GM21737 (cell line): ENCODE measurements at regions not wholly inside any gene's neighbourhood (a gene's known extent, or its start where the extent isn't known, plus 50 kb on each side); places are given as distances from the start of the nearest gene placed in this dataset.

Experiments used
- ATAC-seq: cut with Tn5 transposase; IDR thresholded peaks from one replicate; pipeline ENCODE4 v1.9.1; 2021; ENCODE audit warnings: mild to moderate bottlenecking, moderate library complexity; ENCODE audit not compliant: unreplicated experiment

DNA sequence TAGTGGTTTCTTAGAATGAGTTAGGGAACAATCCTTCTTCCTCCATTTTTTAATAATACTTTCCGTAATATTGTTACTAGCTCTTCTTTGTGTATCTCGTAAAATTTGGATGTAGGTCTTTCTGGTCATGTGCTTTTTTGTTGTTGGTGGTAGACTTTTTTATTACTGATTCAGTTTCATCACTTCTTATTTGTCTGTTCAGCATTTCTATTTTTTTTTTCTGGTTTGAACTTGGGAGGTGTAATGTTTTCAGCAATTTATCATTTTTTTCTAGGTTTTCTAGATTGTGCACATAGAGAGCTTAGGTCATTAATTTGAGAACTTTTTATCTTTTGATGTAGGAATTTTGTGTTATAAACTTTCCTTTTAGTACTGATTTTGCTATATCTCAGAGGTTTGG, 1299.9 kb downstream of the FSCB start:
- ATAC-seq = no peak

DNA sequence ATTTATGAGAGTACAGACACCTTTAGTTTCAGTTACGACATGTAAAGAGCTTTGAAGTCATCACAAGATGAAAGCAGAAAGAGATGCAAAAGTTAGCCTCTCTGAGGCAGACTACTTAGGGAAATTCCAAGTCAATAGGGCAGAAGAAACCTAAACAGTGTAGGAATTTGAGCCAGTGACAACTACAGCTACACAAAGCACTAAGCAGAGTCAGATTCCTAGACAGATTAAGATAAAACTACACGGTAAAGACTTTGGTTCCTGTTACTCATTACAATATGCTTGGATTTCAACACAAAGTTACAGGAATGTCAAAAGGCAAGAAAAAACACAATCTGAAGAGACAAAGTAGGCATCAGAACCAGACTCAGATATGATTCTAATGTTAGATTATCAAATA, 1302.3 kb downstream of the FSCB start:
- no peak for ATAC-seq

DNA sequence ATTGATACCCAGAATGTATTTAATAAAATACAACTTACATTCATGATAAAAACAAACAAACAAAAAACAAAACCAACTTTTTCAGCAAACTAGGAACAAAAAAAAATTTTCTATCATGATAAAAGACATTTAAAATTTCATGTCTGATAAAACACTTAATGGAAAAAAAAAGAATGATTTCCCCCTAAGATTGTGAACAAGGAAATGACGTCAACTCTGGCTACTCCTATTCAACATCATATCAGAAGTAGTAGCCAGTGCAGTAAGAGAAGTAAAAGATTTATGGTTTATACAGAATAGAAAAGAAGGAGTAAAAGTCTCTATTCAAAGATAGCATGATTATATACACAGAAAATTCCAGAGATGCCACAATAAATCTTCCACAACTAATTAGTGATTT, 1306.6 kb downstream of the FSCB start:
- ATAC-seq = no peak

DNA sequence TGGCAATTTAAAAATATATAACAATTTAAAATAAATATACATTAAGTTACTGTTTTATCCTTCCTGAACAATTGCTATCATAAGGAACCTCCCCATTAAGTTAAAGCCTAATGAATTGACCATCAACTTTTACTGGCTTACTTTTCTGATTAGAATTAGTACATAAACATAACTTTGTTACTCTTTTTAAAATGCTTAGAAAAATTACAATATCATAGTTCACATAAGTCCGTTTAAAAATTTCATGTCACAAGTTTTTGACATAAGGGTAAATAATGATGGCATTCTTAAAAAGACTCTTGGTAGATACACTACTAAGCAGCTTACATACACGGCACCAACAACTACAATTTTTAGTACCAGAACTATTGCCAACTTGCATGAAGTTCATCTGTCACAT, 1308.6 kb downstream of the FSCB start:
- no peak for ATAC-seq

DNA sequence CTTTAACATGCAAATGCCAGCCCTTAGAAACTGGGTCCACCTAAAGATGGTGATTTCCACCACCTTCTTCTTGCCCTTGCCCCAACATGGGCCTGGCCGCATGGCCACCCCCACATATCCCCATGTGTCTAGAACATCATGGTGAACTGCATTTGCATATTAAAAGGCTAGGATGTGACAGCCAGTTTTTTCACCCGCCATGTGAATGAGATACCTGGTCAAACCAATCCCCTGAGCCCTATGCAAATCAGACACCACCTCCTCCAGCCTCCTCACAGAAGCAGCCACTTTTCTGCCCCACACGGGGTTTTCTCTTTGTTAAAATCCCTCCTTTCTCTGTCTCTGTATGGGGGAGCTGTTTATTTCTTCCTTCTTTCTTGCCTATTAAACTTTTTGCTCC, 1322.5 kb downstream of the FSCB start:
- no peak for ATAC-seq

DNA sequence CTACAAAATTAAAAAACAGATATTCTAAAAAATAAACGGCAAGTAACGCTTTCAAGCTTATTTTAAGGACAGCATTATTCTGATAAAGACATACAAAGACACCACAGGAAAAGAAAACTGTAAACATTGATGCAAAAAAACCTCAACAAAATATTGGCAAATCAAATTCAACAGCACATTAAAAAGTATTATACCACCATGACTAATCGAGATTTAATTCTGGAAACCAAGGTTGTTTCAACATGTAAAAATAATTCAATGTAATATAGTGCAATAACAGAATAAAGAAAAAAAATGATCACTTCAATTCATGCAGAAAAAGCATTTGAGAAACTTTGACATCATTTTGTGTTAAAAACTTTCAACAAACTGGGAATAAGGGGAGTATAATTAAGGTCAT, 1323.2 kb downstream of the FSCB start:
- no peak for ATAC-seq

DNA sequence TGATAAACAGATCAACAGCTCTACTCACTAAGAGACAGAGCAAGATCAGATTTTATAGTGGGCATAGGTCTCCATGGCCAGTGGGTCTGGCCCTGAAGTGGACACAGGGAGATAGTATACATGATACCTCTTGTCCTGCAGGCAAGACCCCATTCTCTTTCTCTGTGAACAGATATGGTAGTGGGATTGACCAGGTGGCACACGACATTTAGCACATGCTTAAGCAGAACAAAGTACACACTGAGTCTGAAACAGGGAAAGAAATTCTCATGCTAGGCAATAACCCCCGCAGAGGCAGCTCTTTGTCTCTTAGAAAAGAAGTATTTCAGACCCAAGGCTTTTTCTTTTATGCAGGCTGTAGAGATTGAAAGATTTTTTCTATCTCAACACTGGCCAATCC, 1331.2 kb downstream of the FSCB start:
- no peak for ATAC-seq

DNA sequence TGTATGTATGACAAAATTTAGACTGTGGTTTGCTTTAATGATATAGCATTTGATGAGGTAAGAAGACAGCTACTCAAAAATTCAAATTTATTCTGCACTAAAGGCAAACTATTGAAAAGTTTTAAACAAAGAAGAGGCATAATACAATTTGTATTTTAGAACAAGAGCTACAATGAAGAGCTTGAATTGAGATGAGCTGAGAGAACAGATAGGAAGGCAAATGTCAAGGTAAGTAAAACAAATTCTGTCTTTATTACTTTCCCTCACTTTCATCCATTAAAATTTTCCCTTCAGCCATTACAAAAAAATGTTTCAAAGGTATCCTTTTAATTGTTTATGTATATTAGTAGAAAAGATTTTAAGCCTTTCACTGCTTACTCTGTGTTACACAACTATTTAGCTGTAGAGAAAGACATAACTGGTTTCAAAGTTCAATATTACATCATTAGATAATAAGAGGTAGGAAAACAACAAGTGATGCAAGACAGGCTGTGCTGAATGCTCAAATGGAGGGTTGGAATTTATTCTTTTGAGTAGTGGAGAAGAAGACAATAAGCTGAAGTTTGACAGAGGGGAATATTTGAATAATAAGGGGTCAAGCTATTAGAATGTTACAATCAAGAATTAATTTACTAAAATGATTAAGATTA, 1334.1 kb downstream of the FSCB start:
- no peak for ATAC-seq

DNA sequence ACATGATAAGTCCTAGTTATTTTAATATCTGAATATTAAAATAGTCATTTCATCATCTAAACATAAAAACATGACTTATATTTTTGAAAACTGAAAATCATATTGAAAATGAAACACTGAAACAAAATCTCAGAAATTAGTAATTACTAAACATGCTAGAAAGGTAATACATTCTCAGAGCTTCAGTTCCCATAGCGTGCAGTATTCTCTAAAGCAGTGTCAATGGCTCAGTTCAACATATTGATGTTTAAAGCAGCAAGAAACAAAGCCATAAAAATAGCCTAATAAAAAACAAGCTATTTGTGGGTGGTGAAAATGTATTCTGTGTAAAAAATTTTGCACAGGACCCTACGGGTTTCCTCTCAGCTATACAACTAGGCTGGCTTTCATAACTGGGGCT, 1337.4 kb downstream of the FSCB start:
- ATAC-seq = no peak

DNA sequence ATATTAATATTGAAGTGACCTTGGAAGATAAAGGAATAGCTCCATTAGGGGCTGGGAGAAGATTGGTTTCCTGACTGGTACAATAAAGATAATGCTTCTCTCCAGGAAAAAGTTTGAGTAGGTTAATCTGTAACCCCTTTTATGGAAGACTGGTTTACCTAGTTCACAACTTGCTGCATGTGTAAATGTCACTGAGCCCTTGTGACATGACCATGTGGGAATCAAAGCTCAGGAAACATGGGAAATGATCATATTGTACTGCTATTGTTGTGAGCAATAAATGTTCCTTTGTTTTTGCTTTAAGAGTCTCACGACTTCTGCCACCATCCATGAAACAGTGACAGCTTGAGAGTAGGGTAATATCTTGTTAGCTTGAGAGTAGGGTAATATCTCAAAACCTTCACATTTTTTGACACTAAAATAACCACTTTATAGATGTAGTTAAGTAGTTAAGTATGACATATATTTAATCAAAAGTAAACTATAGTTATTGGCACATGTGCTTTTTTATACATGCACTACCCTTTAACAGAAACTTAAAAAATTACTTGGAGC, 1338.6 kb downstream of the FSCB start:
- ATAC-seq = no peak

DNA sequence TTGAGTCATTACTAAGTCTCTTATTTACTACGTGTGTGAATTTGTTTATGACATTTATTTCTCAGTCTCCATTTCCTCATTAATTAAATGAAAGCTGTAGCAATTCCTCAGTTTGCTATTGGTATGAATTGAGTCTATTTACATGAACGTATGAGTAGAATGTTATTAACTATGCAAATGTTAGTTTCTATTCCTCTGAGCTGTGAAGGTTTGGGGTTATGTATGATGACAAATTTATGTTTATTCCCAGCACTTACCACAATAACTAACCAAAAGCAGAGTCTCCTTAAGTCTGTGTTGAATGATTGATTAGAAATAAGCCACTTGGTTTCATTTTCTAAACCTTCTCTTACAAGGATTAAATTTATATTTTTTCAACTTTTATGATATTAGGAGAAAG, 1340.9 kb downstream of the FSCB start:
- ATAC-seq = no peak

DNA sequence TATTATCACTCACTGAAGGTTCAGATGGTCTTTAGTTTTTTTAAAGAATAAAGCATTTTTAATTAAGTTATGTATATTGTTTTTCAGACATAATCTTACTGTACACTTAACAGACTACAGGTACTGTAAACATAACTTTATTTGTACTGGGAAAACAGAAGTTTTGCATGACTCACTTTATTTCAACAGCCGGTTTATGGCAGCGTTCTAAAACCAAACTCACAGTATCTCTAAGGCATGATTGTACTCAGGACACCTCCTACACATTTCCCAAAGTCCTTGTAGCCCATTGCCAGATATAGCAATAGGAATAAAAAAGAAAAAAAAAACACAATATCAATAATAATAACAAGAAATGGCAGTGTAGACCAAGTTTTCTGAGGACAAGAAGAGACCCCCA, 1341.4 kb downstream of the FSCB start:
- no peak for ATAC-seq

DNA sequence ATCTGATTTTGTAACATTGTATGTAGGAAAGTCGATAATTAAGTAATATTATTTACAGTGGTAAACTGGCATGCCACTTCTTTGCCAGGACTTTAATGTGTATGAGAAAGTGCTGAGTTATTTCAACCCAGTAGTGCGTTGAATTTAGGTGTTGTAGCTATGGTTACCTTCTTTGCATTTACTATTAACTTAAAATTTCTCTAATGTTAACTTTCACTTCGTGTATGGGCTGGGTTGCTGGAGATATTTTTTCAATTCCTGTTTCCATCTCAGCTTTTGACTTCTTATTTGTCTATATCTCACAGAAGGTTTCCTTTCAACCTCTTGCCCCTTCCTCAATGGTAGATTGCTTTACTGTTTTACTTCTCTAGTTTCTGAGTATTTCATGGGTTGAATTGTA, 1345.6 kb downstream of the FSCB start:
- ATAC-seq = no peak

DNA sequence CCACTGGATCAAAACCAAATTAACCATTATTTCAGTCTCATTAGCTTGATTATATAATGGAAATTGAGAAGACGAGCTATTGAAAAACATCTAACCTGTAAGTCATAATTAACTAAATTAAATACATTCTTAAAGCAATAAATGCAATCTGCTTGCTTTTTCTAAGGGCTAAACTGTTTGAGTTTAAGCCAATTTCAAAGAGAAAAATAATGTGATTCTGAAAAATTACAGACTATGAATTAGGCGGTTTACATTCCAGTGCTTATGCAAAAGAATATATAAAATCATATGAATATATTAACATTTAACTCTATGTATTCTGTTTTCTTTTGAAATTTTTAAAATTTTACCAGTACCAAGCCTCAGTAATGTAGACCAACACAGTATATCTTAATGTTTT, 1349.4 kb downstream of the FSCB start:
- no peak for ATAC-seq

DNA sequence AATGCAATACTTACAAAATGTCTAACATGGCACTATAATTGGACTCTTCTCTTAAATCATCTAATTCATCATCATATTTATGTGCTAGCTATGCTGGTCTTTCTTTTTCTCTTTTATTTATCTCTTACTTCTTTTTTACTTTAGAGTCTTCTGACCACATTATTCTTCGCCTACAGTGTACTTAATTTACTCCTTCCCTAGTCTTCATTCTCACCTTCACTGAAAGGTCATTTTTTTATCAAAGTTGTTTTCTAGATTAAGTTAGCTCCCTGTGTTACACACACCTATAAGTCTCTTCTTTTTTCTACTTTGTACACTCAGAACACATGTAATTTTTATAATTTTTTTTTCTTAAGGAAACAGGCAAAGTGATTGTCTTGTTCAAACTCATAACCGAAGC, 1351.2 kb downstream of the FSCB start:
- ATAC-seq = no peak

DNA sequence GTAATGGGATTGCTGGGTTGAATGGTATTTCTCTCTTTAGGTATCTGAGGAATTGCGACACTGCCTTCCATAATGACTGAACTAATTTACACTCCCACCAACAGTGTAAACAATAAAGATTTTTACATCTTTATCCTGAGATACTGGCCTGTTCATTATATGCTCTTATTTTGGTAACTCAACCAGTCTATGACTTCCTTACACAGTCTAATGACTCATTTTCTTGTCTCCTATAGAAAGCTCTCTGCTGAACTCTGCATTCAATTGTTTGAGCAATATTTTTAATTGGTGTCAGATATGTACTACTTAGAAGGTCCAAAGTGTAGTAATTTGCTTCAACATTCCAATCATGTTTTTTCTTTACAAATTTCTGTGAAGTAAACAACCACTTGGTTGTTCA, 1351.8 kb downstream of the FSCB start:
- no peak for ATAC-seq

DNA sequence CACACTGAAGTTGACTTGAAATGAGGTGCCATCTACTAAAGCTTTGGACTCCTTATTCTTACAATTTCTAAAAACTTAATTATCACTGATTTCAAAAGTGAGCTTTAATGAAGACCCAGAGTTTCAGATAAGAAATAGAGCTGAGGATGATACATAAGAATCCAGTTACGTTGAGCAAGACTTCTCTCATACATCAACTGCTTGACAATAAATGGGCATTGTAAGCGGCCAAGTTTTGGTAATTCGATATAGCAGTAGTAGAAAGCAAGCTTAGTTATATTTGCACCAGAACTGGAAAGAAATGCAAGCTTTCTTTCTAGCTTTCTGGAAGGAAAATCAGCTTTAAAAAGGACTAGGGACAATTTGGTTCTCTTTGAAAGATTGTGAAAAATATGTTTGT, 1359.6 kb downstream of the FSCB start:
- no peak for ATAC-seq

DNA sequence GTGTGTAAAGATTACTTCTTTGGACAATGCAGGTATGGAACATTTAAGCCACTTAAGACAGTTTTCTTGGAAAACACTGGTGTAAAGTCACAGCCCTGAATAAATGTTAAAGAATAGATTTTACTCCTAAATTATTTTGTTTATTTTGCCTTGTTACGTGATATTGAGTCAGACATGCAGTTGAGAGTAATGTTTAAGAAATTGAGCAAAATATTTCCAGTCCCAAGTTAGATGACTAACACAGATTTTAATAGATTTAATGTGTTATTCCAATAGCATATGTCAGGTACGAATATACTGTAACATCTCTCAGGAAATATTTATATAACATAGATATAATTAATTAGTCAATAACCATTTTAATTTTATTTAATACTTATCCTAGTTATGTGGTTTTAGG, 1361.7 kb downstream of the FSCB start:
- ATAC-seq = no peak

DNA sequence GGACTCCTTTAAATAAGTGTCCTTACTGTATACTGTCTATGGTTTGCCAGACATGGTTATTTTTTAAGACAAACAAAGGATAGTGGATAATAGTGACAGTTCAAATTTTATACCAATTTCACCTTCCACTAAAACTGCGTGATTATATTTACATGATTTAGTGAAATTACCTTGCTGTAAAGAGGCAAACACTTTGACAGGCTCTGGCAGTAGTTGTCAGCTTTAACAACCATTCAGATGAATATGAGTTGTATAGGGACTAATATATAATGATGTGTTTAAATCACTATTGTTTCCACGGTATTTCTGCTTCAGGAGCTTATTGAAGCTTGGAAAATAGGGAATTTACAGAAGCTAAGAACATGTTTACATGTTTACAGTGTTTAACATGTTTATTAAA, 1364.0 kb downstream of the FSCB start:
- ATAC-seq = no peak

DNA sequence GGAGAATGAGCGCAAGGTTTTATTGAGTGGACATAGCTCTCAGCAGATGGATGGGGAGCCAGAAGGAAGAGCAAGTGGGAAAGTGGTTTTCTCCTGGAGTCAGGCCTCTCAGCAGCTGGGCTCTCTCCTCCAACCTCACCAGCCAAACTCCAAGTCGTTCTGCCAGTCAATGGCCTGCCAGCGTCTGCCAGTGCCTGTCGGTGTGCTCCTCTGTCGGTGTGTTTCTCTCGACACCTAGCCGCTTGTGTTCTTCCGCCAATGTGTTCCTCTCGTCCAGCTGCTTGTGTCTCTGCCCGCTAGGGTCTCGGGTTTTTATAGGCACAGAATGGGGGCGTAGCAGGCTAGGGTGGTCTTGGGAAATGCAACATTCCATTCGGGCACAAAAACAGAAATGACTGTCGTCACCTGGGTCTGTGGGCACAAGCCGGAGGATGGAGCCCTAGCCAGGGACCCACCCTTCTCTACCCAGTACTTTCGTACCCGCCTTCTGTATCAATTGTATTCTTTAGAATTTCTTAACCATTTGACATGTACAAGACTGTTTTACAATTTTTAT, 1365.4 kb downstream of the FSCB start:
- no peak for ATAC-seq

DNA sequence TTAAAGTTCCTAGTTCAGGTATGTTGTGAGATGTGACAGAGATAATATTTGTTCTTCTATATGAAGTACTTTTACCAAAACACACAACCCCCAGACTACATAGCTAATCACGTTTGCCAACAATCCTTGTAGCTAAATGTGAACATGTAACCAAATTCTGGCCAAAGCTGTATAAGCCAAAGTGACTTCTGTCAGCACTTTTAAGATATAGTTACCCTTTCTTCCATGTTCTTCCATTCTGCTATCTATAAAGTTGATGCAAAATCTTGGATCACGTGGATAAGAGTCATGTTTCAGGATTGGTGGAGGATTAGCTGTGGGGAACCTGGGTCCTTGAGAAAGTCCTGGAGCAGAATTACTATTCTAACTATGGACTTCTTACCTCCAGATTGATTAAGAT, 1366.6 kb downstream of the FSCB start:
- no peak for ATAC-seq

DNA sequence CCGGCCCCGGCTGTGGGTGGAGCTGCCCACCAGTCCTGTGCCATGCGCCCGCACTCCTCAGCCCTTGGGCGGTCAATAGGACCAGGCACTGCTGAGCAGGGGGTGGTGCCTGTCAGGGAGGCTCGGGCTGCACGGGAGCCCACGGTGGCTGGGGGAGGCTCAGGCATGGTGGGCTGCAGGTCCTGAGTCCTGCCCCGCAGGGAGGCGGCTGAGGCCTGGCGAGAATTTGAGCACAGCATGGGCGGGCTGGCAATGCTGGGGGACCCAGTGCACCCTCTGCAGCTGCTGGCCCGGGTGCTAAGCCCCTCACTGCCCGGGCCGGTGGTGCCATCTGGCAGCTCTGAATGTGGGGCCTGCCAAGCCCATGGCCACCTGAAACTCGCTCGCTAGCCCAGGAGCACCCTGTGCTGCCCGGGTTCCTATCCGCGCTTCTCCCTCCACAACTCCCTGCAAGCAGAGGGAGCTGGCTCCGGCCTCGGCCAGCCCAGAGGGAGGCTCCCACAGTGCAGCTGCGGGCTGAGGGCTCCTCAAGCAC, 1371.1 kb downstream of the FSCB start:
- no peak for ATAC-seq

DNA sequence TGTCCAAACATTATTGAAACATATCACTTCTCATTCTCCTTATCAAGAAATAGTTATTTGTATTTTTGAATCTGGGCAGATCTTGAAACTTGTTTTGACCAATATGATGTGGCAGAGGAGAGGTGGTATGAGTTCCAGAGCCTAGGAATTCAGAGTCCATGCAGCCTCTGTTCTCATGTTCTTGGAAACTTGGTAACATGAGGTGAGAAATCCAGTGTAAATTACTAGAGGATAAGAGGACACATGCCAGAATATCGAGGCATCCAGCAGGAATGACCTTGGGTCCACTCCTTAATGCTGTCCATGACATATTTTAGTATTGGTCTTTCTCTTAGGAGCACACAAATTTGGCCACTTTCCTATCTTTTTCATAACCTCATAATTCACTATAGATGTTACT, 1374.6 kb downstream of the FSCB start:
- ATAC-seq = no peak
